PC-9 (cell line): ENCODE measurements at regions not wholly inside any gene's neighbourhood (a gene's known extent, or its start where the extent isn't known, plus 50 kb on each side); places are given as distances from the start of the nearest gene placed in this dataset.
"Not testable (repeated sequence)": the region's sequence is repeated elsewhere in the genome, so short reads cannot be mapped to it uniquely, and the experiment has no call there.

Experiments
- BruUV-seq: library from RNA; stranded (reverse); fragments of 400-500 nt; replicated peaks from 2 replicates; lab custom pipeline; 2021; lab: Mats Ljungman, UMichigan
- CTCF ChIA-PET: fragments of 300-600 bp; sonication (Branson Sonifier 250); formaldehyde crosslinking; loops from one replicate; lab custom pipeline; 2022; ENCODE audit warnings: antibody characterized with exemption; lab: Charles Lee
- POLR2A ChIA-PET: fragments of 300-600 bp; sonication (Branson Sonifier 250); formaldehyde crosslinking; loops from one replicate; lab custom pipeline; 2022; ENCODE audit warnings: antibody characterized with exemption; ENCODE audit not compliant: unreplicated experiment; lab: Charles Lee
- DNase-seq, 2 experiments: peaks; one replicate each; pipeline versions ENCODE4 v3.0.0 to v3.0.0-alpha.2; 2015 to 2022; ENCODE audit warnings: mixed read lengths in 1 of 2
- H2AFZ ChIP-seq: fragments of 200-600 bp; sonication (generic); 2 replicates; pipeline ENCODE4 v1.8.1; 2017; ENCODE audit warnings: antibody characterized with exemption
- H3F3A ChIP-seq: fragments of 200-600 bp; sonication (generic); 2 replicates; pipeline ENCODE4 v1.8.1; 2017; ENCODE audit warnings: antibody characterized with exemption, mild to moderate bottlenecking, low read depth; ENCODE audit not compliant: insufficient read depth
- H3K27ac ChIP-seq: fragments of 200-600 bp; sonication (generic); 2 replicates; pipeline ENCODE4 v1.6.1; 2016; ENCODE audit warnings: mixed run types
- H3K27me3 ChIP-seq: fragments of 200-600 bp; sonication (generic); 2 replicates; pipeline ENCODE4 v1.6.1; 2016; ENCODE audit warnings: low read depth, mixed run types; ENCODE audit not compliant: insufficient read depth
- H3K36me3 ChIP-seq: fragments of 200-600 bp; sonication (generic); 2 replicates; pipeline ENCODE4 v1.6.1; 2016; ENCODE audit warnings: low read depth, mixed run types
- H3K4me1 ChIP-seq: fragments of 200-600 bp; sonication (generic); replicated peaks from 2 replicates; pipeline ENCODE4 v1.6.1; 2016; ENCODE audit warnings: mixed run types; ENCODE audit not compliant: insufficient read depth
- H3K4me2 ChIP-seq: fragments of 200-600 bp; sonication (generic); 2 replicates; pipeline ENCODE4 v1.6.1; 2017; ENCODE audit warnings: mixed run types
- H3K4me3 ChIP-seq: fragments of 200-600 bp; sonication (generic); 2 replicates; pipeline ENCODE4 v1.6.1; 2016; ENCODE audit warnings: mixed run types
- H3K79me2 ChIP-seq: fragments of 200-600 bp; sonication (generic); 2 replicates; pipeline ENCODE4 v1.6.1; 2017; ENCODE audit warnings: low read depth, mixed run types
- H3K9me2 ChIP-seq: fragments of 200-600 bp; sonication (generic); 2 replicates; pipeline ENCODE4 v1.8.1; 2017; ENCODE audit warnings: mild to moderate bottlenecking; ENCODE audit not compliant: insufficient read depth
- H3K9me3 ChIP-seq: fragments of 200-600 bp; sonication (generic); 2 replicates; pipeline ENCODE4 v1.8.1; 2016; ENCODE audit warnings: low read depth; ENCODE audit not compliant: insufficient read depth
- H4K20me1 ChIP-seq: fragments of 200-600 bp; sonication (generic); 2 replicates; pipeline ENCODE4 v1.8.1; 2017; ENCODE audit not compliant: insufficient read depth
- CTCF ChIP-seq: fragments of 200-600 bp; sonication (generic); conservative IDR thresholded peaks from 2 replicates; pipeline ENCODE4 v1.6.1; 2017; ENCODE audit warnings: mixed run types, antibody characterized with exemption, mild to moderate bottlenecking, moderate library complexity
- EZH2 ChIP-seq: fragments of 200-600 bp; sonication (generic); IDR thresholded peaks from 2 replicates; pipeline ENCODE4 v1.8.0; 2017; ENCODE audit warnings: antibody characterized with exemption, low read depth
- intact Hi-C: fragments of 100-400 bp; cut with micrococcal nuclease; formaldehyde crosslinking; loops from one replicate; pipeline ENCODE4 v1.10.0; 2022; ENCODE audit not compliant: unreplicated experiment

GRCh38 chr3:147521646-147522045 lies 112.5 kb downstream of the ZIC1 start:
- no peaks in the 10 kb centered on the region for H4K20me1 ChIP-seq
- H3K9me2 ChIP-seq, result no peaks in the 10 kb centered on the region
- no TSS peak for BruUV-seq
- TF ChIP-seq EZH2 (no peak), CTCF (no peak)
- no peaks in the 10 kb centered on the region for H3K79me2 ChIP-seq
- ChIA-PET POLR2A (interaction anchor here (0.7 kb wide), 1 partner anchor 1522 kb away, joined by 3 read pairs; no protein-coding TSS in a partner anchor), CTCF (no interaction called here)
- no peaks in the 10 kb centered on the region for H3K4me1 ChIP-seq
- no peaks in the 10 kb centered on the region for H3F3A ChIP-seq
- DNase-seq, result no peak
- no peaks in the 10 kb centered on the region for H3K27me3 ChIP-seq
- H3K36me3 ChIP-seq, result no peaks in the 10 kb centered on the region
- H3K4me2 ChIP-seq, result no peak overlapping the region
- no peak overlapping the region for H2AFZ ChIP-seq
- H3K9me3 ChIP-seq, result no peaks in the 10 kb centered on the region
- intact Hi-C loops, result no loop called here
- H3K27ac ChIP-seq, result no peak overlapping the region
- H3K4me3 ChIP-seq, result no peak overlapping the region

DNA sequence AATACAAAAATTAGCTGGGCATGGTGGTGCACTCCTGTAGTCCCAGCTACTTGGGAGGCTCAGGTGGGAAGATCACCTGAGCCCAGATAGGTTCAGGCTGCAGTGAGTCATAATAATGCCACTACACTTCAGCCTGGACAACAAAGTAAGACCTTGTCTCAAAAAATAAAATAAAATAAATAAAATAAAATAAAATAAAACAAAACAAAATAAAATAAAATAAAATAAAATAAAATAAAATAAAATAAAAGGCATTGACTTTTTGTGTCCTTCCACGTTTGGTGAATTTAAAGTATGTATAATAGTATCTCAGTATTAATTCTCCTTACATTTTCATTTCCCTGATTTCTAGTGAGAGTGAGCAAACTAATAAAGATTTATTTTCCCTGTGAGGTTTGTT lies 113.6 kb downstream of the ZIC1 start:
- H3K9me2 ChIP-seq, H3K27me3 ChIP-seq, H3K4me1 ChIP-seq, H3K4me2 ChIP-seq, H3K36me3 ChIP-seq, H3K9me3 ChIP-seq, H3K79me2 ChIP-seq, H3K4me3 ChIP-seq, H4K20me1 ChIP-seq, H3F3A ChIP-seq, intact Hi-C loops, DNase-seq, H2AFZ ChIP-seq, BruUV-seq, POLR2A ChIA-PET, CTCF ChIA-PET, H3K27ac ChIP-seq: not testable (repeated sequence)

DNA sequence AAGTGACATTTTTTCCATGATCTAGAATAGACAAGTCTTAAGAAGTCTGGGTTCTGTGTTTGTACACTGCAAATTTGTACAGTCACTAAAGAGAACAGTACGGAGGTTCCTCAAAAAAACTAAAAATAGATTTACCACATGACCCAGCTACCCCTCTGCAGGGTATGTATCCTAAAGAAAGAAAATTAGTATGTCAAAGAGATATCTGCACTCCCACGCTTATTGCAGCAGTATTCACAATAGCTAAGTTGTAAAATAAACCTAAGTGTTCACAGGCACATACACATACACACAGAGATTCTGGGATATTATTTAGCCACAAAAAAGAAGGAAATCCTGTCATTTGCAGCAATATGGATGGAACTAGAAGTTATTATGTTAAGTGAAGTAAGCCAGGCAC lies 120.4 kb downstream of the ZIC1 start:
- H3K36me3 ChIP-seq, result no peaks in the 10 kb centered on the region
- no peak overlapping the region for H3K4me2 ChIP-seq
- intact Hi-C loops, result no loop called here
- no peaks in the 10 kb centered on the region for H3K9me2 ChIP-seq
- H4K20me1 ChIP-seq, result no peaks in the 10 kb centered on the region
- no peaks in the 10 kb centered on the region for H3K27me3 ChIP-seq
- ChIA-PET CTCF (no interaction called here), POLR2A (no interaction called here)
- H3K9me3 ChIP-seq, result no peaks in the 10 kb centered on the region
- H3F3A ChIP-seq, result no peaks in the 10 kb centered on the region
- TF ChIP-seq CTCF (no peak), EZH2 (no peak)
- H3K4me1 ChIP-seq, result no peaks in the 10 kb centered on the region
- no peak overlapping the region for H2AFZ ChIP-seq
- H3K27ac ChIP-seq, result no peak overlapping the region
- no peak overlapping the region for H3K4me3 ChIP-seq
- BruUV-seq, result no TSS peak
- DNase-seq, result no peak
- H3K79me2 ChIP-seq, result no peaks in the 10 kb centered on the region

GRCh38 chr3:147538034-147538433 lies 128.9 kb downstream of the ZIC1 start:
- POLR2A ChIA-PET, result interaction anchor here (0.6 kb wide), 1 partner anchor 649 kb away, joined by 3 read pairs; no protein-coding TSS in a partner anchor
- no peaks in the 10 kb centered on the region for H3K79me2 ChIP-seq
- no peaks in the 10 kb centered on the region for H3K4me1 ChIP-seq
- TF ChIP-seq CTCF (no peak), EZH2 (no peak)
- no peak for DNase-seq
- H3K9me3 ChIP-seq, result no peaks in the 10 kb centered on the region
- H3K36me3 ChIP-seq, result no peaks in the 10 kb centered on the region
- H3K9me2 ChIP-seq, result no peaks in the 10 kb centered on the region
- intact Hi-C loops, result no loop called here
- no TSS peak for BruUV-seq
- no peak overlapping the region for H3K4me3 ChIP-seq
- 0 out of 2 replicates have a peak overlapping the region, but pooled peaks have one; percentile 52 for H2AFZ ChIP-seq
- peak overlapping the region; percentile 19; the same call in 1 of the 2 replicates for H3K4me2 ChIP-seq
- CTCF ChIA-PET, result no interaction called here
- no peaks in the 10 kb centered on the region for H4K20me1 ChIP-seq
- no peaks in the 10 kb centered on the region for H3F3A ChIP-seq
- no peak overlapping the region for H3K27ac ChIP-seq
- no peaks in the 10 kb centered on the region for H3K27me3 ChIP-seq
